ENCODE measurements at regions not wholly inside any gene's neighbourhood (a gene's known extent, or its start where the extent isn't known, plus 50 kb on each side); places are given as distances from the start of the nearest gene placed in this dataset.
"Not testable (repeated sequence)": the region's sequence is repeated elsewhere in the genome, so short reads cannot be mapped to it uniquely, and the experiment has no call there.

DNA sequence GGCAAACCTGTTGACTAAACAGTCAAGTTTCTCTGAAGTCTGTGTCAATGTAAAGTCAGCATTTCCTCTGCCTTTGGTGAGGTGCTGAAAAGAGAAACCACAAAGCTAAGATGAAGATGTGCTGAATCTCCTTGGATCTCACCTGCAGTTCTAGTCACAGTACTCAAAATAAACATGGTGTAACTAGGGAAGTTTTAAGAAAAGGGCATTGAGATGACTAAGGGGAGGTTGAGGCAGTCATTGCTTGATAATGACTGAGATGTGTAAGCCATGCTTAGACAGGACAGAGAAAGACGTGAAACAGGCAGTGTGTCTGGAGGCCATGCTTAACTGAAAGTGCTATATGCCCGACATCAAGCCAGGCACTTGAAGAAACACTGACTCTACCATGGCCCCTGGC lies 1010.0 kb upstream of the CELF4 start:
- no peak for DNase-seq (ENCODE audit: low spot score)

GRCh38 chr18:38575023-38575422 lies 1009.4 kb upstream of the CELF4 start:
- no peak for DNase-seq (ENCODE audit: low spot score)

GRCh38 chr18:38572554-38573111 lies 1007.0 kb upstream of the CELF4 start:
- no peak for DNase-seq (ENCODE audit: low spot score)

- no peak for DNase-seq (ENCODE audit: low spot score)
Observed at GRCh38 chr18:38571651-38572050, 1006.1 kb upstream of the CELF4 start.

- DNase-seq (ENCODE audit: low spot score), result no peak
Observed at GRCh38 chr18:38565513-38565912, 999.9 kb upstream of the CELF4 start.

DNA sequence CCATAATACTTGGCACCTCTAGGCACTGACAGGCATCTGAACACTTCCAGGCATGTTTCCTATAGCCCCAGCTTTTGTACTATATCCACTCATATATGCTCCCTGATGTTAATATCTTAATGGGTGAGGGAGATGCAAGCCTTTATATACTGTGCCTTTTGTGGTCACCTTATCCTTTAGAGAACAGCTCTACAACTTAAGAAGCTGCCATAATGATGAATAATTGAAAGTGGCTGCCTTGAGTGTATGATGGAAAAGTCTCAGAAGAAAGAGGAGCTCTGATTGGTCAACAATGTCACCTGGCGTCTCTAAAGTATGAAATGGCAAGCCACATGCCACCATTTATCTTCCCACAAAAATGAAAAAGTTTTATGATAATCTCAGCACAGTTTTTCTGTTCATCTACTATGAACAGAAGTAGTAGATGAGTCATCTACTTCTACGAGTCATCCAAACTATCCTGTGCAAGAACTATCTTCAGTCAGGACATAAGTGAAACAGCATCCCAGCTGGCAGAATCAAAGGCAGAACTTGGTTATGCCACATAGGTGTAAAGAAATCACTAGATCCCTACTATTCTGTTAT lies 997.9 kb upstream of the CELF4 start:
- DNase-seq (ENCODE audit: low spot score), result no peak

- no peak for DNase-seq (ENCODE audit: low spot score)
Observed at GRCh38 chr18:38557006-38557405, 991.4 kb upstream of the CELF4 start.

GRCh38 chr18:38552732-38553321 lies 987.2 kb upstream of the CELF4 start:
- DNase-seq (ENCODE audit: low spot score), result no peak

DNA sequence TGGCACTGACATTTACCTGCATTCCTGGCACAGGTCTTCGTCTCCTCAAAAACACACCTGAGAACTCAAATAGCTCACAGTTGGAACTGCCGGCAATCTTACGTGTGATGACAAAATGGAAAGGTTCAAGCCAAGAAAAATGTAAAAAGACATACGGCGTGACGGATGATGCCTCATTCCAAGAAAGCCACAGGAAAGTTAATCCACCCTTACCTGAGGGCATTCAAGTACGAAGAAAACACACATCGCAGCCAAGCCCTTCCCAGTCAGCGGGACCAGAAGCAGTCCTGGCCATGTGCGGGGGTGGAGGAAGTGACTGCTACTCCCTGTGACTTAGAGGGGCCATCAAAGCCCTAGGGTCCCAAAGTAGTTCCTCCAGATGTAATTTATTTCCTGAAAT lies 986.3 kb upstream of the CELF4 start:
- DNase-seq (ENCODE audit: low spot score), result no peak

- no peak for DNase-seq (ENCODE audit: low spot score)
Observed at GRCh38 chr18:38545071-38545470, 979.5 kb upstream of the CELF4 start.

- no peak for DNase-seq (ENCODE audit: low spot score)
Observed at GRCh38 chr18:38539856-38540255, 974.3 kb upstream of the CELF4 start.

GRCh38 chr18:38539371-38539770 lies 973.8 kb upstream of the CELF4 start:
- no peak for DNase-seq (ENCODE audit: low spot score)

GRCh38 chr18:38534073-38534472 lies 968.5 kb upstream of the CELF4 start:
- no peak for DNase-seq (ENCODE audit: low spot score)

- DNase-seq (ENCODE audit: low spot score), result no peak
Observed at GRCh38 chr18:38526922-38527321, 961.3 kb upstream of the CELF4 start.

- no peak for DNase-seq (ENCODE audit: low spot score)
Observed at GRCh38 chr18:38525039-38525438, 959.4 kb upstream of the CELF4 start.

GRCh38 chr18:38520786-38521185 lies 955.2 kb upstream of the CELF4 start:
- DNase-seq (ENCODE audit: low spot score), result no peak

DNA sequence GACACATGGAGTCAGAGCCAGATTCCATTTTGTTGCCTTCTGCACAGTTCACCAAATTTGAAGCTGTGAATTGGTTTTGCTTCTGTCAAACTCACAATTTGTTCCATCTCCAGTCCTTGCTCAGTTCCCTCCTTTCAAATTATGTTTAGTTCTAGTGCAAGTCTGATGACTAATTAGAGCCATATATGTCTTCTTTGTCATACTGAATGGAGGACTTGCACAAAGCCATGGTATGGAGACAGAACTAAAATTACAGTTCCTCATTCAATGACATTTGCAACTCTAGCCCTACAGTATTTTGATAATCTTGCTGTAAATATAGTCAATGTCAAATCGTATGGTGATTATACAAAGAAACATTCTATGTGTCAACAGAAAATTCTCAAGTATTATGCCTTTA lies 936.9 kb upstream of the CELF4 start:
- DNase-seq (ENCODE audit: low spot score), result no peak

DNA sequence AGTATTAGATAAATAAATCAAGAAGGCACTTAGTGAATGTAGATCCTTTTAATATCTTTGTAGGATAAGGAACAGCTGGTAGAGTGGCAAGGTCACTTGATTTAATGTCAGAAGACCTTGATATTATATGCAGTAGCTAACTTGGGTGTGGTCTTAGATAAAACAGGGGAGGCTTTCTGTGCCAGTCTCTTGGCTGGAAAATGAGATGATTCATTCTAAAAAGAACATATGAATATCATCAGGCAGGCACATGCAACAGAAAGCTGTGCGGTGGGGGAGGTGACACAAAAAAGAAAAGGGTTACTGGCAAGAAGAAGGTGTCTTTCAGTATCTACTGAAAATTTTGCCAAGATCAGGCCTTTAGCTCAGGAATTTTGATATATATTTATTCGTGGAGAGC lies 931.7 kb upstream of the CELF4 start:
- DNase-seq (ENCODE audit: low spot score), result no peak

GRCh38 chr18:38496222-38496793 lies 930.7 kb upstream of the CELF4 start:
- DNase-seq (ENCODE audit: low spot score), result no peak

DNA sequence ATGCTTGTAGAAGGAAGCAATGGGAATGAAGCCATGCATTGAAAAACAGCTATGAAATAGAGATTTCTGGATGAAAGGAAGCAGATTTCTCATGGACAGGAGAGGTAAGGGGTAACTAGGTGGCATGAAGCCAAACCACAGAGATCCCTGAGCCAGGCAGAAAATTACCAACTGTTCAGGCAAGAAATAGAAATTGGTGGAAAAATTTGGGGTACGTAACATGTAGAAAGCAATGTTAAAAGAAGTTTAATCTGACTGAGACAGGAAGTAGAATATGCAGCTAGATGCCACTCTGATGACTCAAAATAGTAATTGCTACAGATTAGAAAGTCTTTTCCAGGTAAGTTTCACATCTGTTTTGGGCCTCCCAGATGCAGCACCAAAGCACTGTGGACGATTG lies 928.5 kb upstream of the CELF4 start:
- no peak for DNase-seq (ENCODE audit: low spot score)

DNA sequence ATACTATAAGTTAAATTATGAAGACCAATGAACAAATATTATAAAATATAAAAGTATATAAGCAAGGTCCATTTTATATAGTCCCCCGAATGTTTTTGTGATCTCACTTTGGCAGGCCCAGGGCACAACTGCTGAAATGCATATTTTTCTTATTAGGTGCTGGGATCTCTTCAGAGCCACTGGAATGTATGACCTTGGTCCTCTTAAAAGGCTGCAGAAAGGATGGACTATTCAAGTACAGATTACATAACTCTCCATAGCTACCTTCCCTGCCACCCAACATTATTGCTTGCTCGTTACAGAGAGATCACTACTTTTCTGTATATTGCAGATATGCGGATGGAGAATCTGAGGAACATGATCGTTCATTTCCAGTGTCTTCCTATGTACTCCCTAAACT lies 925.6 kb upstream of the CELF4 start:
- DNase-seq (ENCODE audit: low spot score), result no peak

DNA sequence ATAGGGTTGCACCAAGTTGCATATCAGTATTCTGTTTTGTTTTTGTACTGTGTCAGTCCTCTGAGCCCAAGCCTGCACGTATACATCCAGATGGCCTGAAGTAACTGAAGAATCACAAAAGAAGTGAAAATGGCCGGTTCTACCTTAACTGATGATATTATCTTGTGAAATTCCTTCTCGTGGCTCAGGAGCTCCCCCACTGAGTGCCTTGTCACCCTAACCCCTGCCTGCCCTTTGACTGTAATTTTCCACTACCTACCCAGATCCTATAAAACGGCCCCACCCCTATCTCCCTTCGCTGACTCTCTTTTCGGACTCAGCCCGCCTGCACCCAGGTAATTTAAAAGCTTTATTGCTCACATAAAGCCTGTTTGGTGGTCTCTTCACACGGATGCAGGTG lies 924.1 kb upstream of the CELF4 start:
- not testable (repeated sequence) for DNase-seq (ENCODE audit: low spot score)

- no peak for DNase-seq (ENCODE audit: low spot score)
Observed at GRCh38 chr18:38487521-38487920, 921.9 kb upstream of the CELF4 start.
